K562 (cell line): ENCODE measurements at regions not wholly inside any gene's neighbourhood (a gene's known extent, or its start where the extent isn't known, plus 50 kb on each side); places are given as distances from the start of the nearest gene placed in this dataset.

ENCODE experiments used
- ATAC-seq: fragments of 200-7000 bp; cut with Tn5 transposase; 3 replicates; pipeline ENCODE4 v1.9.1; 2020; ENCODE audit warnings: moderate library complexity
- BruUV-seq: library from RNA; stranded (reverse); fragments of 400-500 nt; replicated peaks from 2 replicates; lab custom pipeline; 2021; lab: Mats Ljungman, UMichigan
- CTCF ChIA-PET: fragments of 300-600 bp; formaldehyde crosslinking; extraction: SDS; loops from one replicate; lab custom pipeline; 2021; ENCODE audit warnings: low intra/inter-chr PET ratio; lab: Yijun Ruan, JAX
- POLR2A ChIA-PET: fragments of 300-600, 350-650 bp; sonication (Branson Sonifier 250); formaldehyde crosslinking; extraction: SDS; loops from one replicate; lab custom pipeline; 2021; ENCODE audit warnings: antibody characterized with exemption, inconsistent platforms; lab: Yijun Ruan, JAX
- DNase-seq, 4 experiments: peaks; one replicate each; pipeline versions ENCODE4 v3.0.0 to v3.0.0-alpha.2; 2011 to 2018; ENCODE audit warnings: low spot score in 3 of 4, mixed read lengths in 3 of 4; ENCODE audit errors: extremely low read depth in 1 of 4
- FAIRE-seq: peaks from 2 replicates; lab custom pipeline; 2011; peaks lifted over from hg19 to GRCh38; lab: Jason Lieb, UNC
- H2AFZ ChIP-seq: 2 replicates; pipeline ENCODE4 v1.6.0; 2011; ENCODE audit warnings: low read depth, low read length, control low read depth, inconsistent platforms
- H3K27ac ChIP-seq: fragments of 200-600 bp; 3 replicates; pipeline ENCODE4 v1.8.0; 2011; ENCODE audit warnings: low read depth, mild to moderate bottlenecking, control low read depth, inconsistent platforms, low read length, moderate library complexity, mixed read lengths; ENCODE audit errors: extremely low read depth
- H3K27me3 ChIP-seq, 2 experiments: fragments of 300-600 bp in 1 of 2; 2 replicates in 1 of 2; 3 replicates in 1 of 2; pipeline versions ENCODE4 v1.6.0 to v1.8.0; 2011; ENCODE audit warnings: inconsistent platforms in 2 of 2, low read length in 2 of 2, mild to moderate bottlenecking in 1 of 2, mixed read lengths in 1 of 2, moderate library complexity in 1 of 2; ENCODE audit not compliant: control insufficient read depth in 2 of 2, insufficient read depth in 2 of 2
- H3K36me3 ChIP-seq: fragments of 300-600 bp; 3 replicates; pipeline ENCODE4 v1.8.0; 2011; ENCODE audit warnings: mild to moderate bottlenecking, low read length, inconsistent platforms; ENCODE audit not compliant: control insufficient read depth, insufficient read depth
- H3K4me1 ChIP-seq, 2 experiments: fragments of 200-600 bp in 1 of 2; replicated peaks in 1 of 2; 2 replicates in 1 of 2; 3 replicates in 1 of 2; pipeline versions ENCODE4 v1.5.1 to v1.8.0; 2011; ENCODE audit warnings: inconsistent platforms in 2 of 2, low read length in 2 of 2, mild to moderate bottlenecking in 1 of 2, mixed read lengths in 1 of 2, moderate library complexity in 1 of 2; ENCODE audit not compliant: control insufficient read depth in 2 of 2, insufficient read depth in 2 of 2
- H3K4me2 ChIP-seq: 2 replicates; pipeline ENCODE4 v1.6.1; 2011; ENCODE audit warnings: low read length, control low read depth, inconsistent platforms, mixed read lengths; ENCODE audit not compliant: insufficient read depth
- H3K4me3 ChIP-seq: fragments of 200-600 bp; sonication (generic), shearing (Covaris generic); 2 replicates; pipeline ENCODE4 v1.5.1; 2016; ENCODE audit warnings: control low read depth, inconsistent platforms
- H3K79me2 ChIP-seq: fragments of 200-600 bp; 3 replicates; pipeline ENCODE4 v1.8.0; 2011; ENCODE audit warnings: low read length, inconsistent platforms; ENCODE audit not compliant: control insufficient read depth, insufficient read depth
- H3K9ac ChIP-seq, 2 experiments: 2 replicates each; pipeline versions ENCODE4 v1.6.0 to v1.6.1; 2011; ENCODE audit warnings: low read depth in 2 of 2, low read length in 2 of 2, control low read depth in 1 of 2, inconsistent platforms in 1 of 2, mild to moderate bottlenecking in 1 of 2, mixed read lengths in 1 of 2; ENCODE audit not compliant: insufficient read depth in 1 of 2
- H3K9me1 ChIP-seq: one replicate; pipeline ENCODE4 v1.6.0; 2011; ENCODE audit warnings: inconsistent platforms, mild to moderate bottlenecking, low read length, moderate library complexity; ENCODE audit not compliant: control insufficient read depth, insufficient read depth
- H3K9me3 ChIP-seq: replicated peaks from 2 replicates; pipeline ENCODE4 v1.5.1; 2011; ENCODE audit warnings: low read depth, low read length, inconsistent platforms; ENCODE audit not compliant: control insufficient read depth, insufficient read depth
- H4K20me1 ChIP-seq: replicated peaks from 2 replicates; pipeline ENCODE4 v1.6.1; 2011; ENCODE audit warnings: low read length, inconsistent platforms, mixed read lengths; ENCODE audit not compliant: control insufficient read depth, insufficient read depth
- BCOR ChIP-seq: fragments of 450-650 bp; IDR thresholded peaks from 2 replicates; pipeline ENCODE4 v1.6.1; 2016
- BMI1 ChIP-seq: fragments of 150-350 bp; IDR thresholded peaks from 2 replicates; pipeline ENCODE4 v1.6.1; 2014; ENCODE audit warnings: low read length
- CSDE1 ChIP-seq, 2 experiments: fragments of 450-650 bp; IDR thresholded peaks; 2 replicates each; pipeline ENCODE4 v1.6.1; 2016; ENCODE audit warnings: mild to moderate bottlenecking in 1 of 2
- ELF1 ChIP-seq: fragments of 200-800 bp; sonication (Bioruptor generic); IDR thresholded peaks from 2 replicates; pipeline ENCODE4 v1.6.1; 2016; ENCODE audit warnings: missing genetic modification characterization, missing compliant biosample characterization
- ETS1 ChIP-seq: conservative IDR thresholded peaks from 2 replicates; pipeline ENCODE4 v1.6.1; 2011; ENCODE audit warnings: low read depth, mild to moderate bottlenecking, low read length; ENCODE audit not compliant: control insufficient read depth
- GTF2E2 ChIP-seq: fragments of 200-800 bp; sonication (Bioruptor generic); IDR thresholded peaks from 2 replicates; pipeline ENCODE4 v1.6.1; 2016; ENCODE audit warnings: missing genetic modification characterization, missing compliant biosample characterization
- HMG20A ChIP-seq: fragments of 450-650 bp; formaldehyde crosslinking; conservative IDR thresholded peaks from 2 replicates; pipeline ENCODE4 v1.4.0; 2020; ENCODE audit warnings: mild to moderate bottlenecking, mixed read lengths
- KDM4B ChIP-seq, 2 experiments: fragments of 450-650 bp in 1 of 2; sonication (generic) in 1 of 2; IDR thresholded peaks; 2 replicates each; pipeline ENCODE4 v1.6.1; 2016 to 2017; ENCODE audit warnings: borderline replicate concordance in 2 of 2, antibody characterized with exemption in 1 of 2, low read depth in 1 of 2, mild to moderate bottlenecking in 1 of 2
- NFIX ChIP-seq: fragments of 250-450 bp; sonication (Bioruptor Pico); IDR thresholded peaks from 2 replicates; pipeline ENCODE4 v1.4.0; 2020; ENCODE audit warnings: low read depth, mild to moderate bottlenecking, moderate library complexity
- PRMT5 ChIP-seq: sonication (generic); formaldehyde crosslinking; IDR thresholded peaks from 2 replicates; pipeline ENCODE4 v1.5.0; 2020; ENCODE audit warnings: missing genetic modification reagents
- SAP30 ChIP-seq: fragments of 200-600 bp; sonication (generic); IDR thresholded peaks from 2 replicates; pipeline ENCODE4 v1.6.1; 2012; ENCODE audit warnings: borderline replicate concordance, low read depth, mild to moderate bottlenecking, moderate library complexity, low read length, control low read depth, inconsistent platforms; ENCODE audit not compliant: insufficient read depth, poor library complexity, severe bottlenecking
- XRCC3 ChIP-seq: fragments of 450-650 bp; IDR thresholded peaks from 2 replicates; pipeline ENCODE4 v1.6.1; 2017; ENCODE audit warnings: mild to moderate bottlenecking, moderate library complexity
- ZFP36 ChIP-seq: fragments of 150-350 bp; IDR thresholded peaks from 2 replicates; pipeline ENCODE4 v1.6.1; 2018; ENCODE audit warnings: low read length, low read depth; ENCODE audit not compliant: partially characterized antibody
- ZFP91 ChIP-seq: sonication (generic); formaldehyde crosslinking; IDR thresholded peaks from 2 replicates; pipeline ENCODE4 v1.8.0; 2022; ENCODE audit warnings: mild to moderate bottlenecking, missing genetic modification reagents
- ZKSCAN3 ChIP-seq: fragments of 250-450 bp; sonication (Bioruptor Pico); IDR thresholded peaks from 2 replicates; pipeline ENCODE4 v1.4.0; 2020
- ZNF324 ChIP-seq: fragments of 250-450 bp; sonication (Bioruptor Pico); IDR thresholded peaks from 2 replicates; pipeline ENCODE4 v1.4.0; 2020; ENCODE audit warnings: mild to moderate bottlenecking
- ZNF668 ChIP-seq: fragments of 250-450 bp; sonication (Bioruptor Pico); IDR thresholded peaks from 2 replicates; pipeline ENCODE4 v1.8.0; 2022; ENCODE audit warnings: mild to moderate bottlenecking, inconsistent platforms
- ZSCAN32 ChIP-seq: fragments of 450-650 bp; formaldehyde crosslinking; IDR thresholded peaks from 2 replicates; pipeline ENCODE4 v1.4.0; 2020; ENCODE audit warnings: mild to moderate bottlenecking, moderate library complexity
- WGBS: fragments of 100-300 bp; shearing (Covaris generic); methylation state at CpG from one replicate; pipeline ENCODE4 v1.1.6; 2016; ENCODE audit warnings: low coverage, mixed read lengths; ENCODE audit not compliant: insufficient coverage; ENCODE audit errors: missing lambda C conversion rate; 5-methylcytosine and 5-hydroxymethylcytosine counted together
- in situ Hi-C: fragments of 300-500 bp; cut with MboI; formaldehyde crosslinking; loops from 4 replicates; pipeline ENCODE4 v1.15.0; 2018; ENCODE audit warnings: inconsistent platforms, mixed read lengths
- intact Hi-C: fragments of 100-400 bp; cut with micrococcal nuclease; formaldehyde crosslinking; loops from 2 replicates; pipeline ENCODE4 v1.14.2; 2022

GRCh38 chr18:24919181-24919797 lies 432.7 kb downstream of the ZNF521 start:
- CTCF ChIA-PET = no interaction called here
- Histone ChIP-seq H2AFZ (no peak overlapping the region), H4K20me1 (no peaks in the 10 kb centered on the region), H3K9me1 (no peaks in the 10 kb centered on the region), H3K4me1 (no peaks in the 10 kb centered on the region), H3K36me3 (no peaks in the 10 kb centered on the region), H3K27me3 (no peaks in the 10 kb centered on the region; a peak in 1 of 5 replicates), H3K4me2 (no peak overlapping the region), H3K9me3 (0 out of 2 replicates have a peak, but pooled peaks cover 3% of the 10 kb centered on the region), H3K9ac (no peak overlapping the region), H3K4me3 (no peak overlapping the region), H3K27ac (no peak overlapping the region), H3K79me2 (no peaks in the 10 kb centered on the region)
- intact Hi-C loops = no loop called here
- POLR2A ChIA-PET = interaction anchor here (1.1 to 1.5 kb wide), 2 partner anchors 12 to 19 kb away, joined by 3 read pairs; no protein-coding TSS in a partner anchor
- DNase-seq (no peak), FAIRE-seq (no peak), ATAC-seq (no peak)
- TF ChIP-seq CSDE1 (IDR thresholded peaks at IDR 0.05) = no peak
- TF ChIP-seq PRMT5 (CRISPR knock-in tag) = no peak
- no peak for TF ChIP-seq BMI1
- TF ChIP-seq NFIX (CRISPR knock-in tag) = no peak
- no peak for TF ChIP-seq XRCC3
- no peak for TF ChIP-seq ZKSCAN3 (CRISPR knock-in tag)
- no peak for TF ChIP-seq ZSCAN32
- no peak for TF ChIP-seq KDM4B (IDR thresholded peaks at IDR 0.05; ENCODE audit: borderline replicate concordance in 2 of 2, low read depth in 1 of 2)
- no peak for TF ChIP-seq ZNF668 (CRISPR knock-in tag)
- TF ChIP-seq BCOR = no peak
- TF ChIP-seq ETS1 = no peak
- no peak for TF ChIP-seq HMG20A (CRISPR knock-in tag)
- TF ChIP-seq ZNF324 (CRISPR knock-in tag) = no peak
- no peak for TF ChIP-seq ELF1 (tag)
- TF ChIP-seq SAP30 = no peak
- no peak for TF ChIP-seq ZFP36
- no peak for TF ChIP-seq ZFP91 (CRISPR knock-in tag)
- TF ChIP-seq GTF2E2 (tag) = no peak
- no TSS peak for BruUV-seq
- in situ Hi-C loops = no loop called here
- 2% methylated on average over 10 of the region's 10 CpGs for WGBS
